Muscle of arm (tissue), 1 donor: ENCODE measurements at regions not wholly inside any gene's neighbourhood (a gene's known extent, or its start where the extent isn't known, plus 50 kb on each side); places are given as distances from the start of the nearest gene placed in this dataset.

Experiments
- DNase-seq: peaks from one replicate; pipeline ENCODE4 v3.0.0-alpha.2; 2013

DNA sequence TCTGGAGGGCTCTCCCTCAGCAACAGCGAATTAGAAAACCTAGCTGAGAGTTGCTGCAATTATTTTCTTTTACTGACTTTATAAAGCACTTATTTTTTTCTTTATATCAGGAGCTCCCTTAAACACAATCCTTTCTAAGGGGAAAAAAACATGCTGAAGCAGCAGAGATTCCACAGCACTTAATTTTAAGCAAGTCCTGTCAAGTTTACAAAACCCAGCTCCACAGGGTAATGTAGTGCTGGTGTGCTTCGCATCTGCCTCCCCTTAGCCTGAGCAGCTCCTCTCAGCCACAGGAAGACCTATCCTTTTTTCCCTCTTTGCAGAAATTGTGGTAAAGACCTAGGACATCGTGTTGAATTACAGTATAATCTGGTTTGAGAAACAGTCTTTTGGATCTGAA, 208.1 kb upstream of the SYNDIG1 start:
- DNase-seq, result no peak

GRCh38 chr20:24257171-24257570, 212.3 kb upstream of the SYNDIG1 start:
- DNase-seq, result no peak

GRCh38 chr20:24256307-24256706, 213.1 kb upstream of the SYNDIG1 start:
- DNase-seq, result no peak

DNA sequence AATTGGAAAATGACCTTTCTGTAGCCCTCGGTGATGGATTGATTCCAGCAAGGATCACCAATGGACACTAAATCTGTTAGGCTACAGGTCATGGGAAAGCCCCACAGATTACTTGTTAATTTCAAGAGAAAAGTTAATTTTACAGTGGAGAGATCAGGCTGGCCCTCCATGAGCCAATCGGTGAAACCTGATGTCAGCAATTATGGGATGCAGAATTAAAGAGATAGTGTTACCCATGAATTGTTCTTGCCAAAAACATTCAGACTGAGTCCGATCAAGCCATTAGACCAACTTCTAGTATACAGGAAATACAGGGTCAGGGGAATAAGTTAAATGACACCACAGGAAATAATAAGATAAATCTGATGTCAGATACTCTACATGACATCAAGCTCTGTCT, 214.9 kb upstream of the SYNDIG1 start:
- no peak for DNase-seq

DNA sequence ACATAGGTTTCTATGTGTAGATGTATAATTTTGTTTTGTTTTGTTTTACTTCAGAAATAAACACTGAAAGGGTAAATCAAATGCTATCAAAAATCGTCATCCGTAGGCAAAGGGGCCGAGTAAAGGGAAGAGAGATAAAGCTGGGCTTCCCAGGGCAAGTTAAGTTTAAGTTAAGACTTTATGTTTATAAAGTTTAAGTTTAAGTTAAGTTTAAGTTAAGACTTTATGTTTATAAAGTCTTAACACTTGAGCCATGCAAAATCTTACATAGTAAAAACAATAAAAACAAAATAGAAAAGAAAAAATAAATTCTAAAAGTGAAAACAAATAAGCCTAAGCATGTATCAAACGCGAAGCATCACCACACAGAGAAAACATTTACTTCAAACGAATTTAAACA, 216.1 kb upstream of the SYNDIG1 start:
- DNase-seq, result no peak

DNA sequence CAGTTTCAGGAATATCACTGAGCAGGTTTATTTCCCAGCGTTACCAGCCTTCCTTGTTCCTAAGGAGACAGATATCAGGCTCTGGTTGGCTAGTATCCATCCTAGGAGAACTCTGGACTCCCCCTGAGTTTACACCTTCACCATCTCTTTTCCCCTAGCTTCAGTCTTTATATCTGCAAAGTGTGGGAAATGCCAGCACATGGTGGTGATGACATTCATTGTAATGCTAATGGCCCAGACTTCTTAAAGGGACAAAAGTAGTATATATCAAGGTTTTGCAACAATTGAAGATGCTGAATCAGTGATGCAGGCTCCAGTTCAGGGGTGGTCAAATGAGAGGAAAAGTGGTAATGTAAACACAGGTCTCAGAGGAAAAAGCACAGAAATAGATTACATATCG, 224.3 kb upstream of the SYNDIG1 start:
- DNase-seq, result no peak

DNA sequence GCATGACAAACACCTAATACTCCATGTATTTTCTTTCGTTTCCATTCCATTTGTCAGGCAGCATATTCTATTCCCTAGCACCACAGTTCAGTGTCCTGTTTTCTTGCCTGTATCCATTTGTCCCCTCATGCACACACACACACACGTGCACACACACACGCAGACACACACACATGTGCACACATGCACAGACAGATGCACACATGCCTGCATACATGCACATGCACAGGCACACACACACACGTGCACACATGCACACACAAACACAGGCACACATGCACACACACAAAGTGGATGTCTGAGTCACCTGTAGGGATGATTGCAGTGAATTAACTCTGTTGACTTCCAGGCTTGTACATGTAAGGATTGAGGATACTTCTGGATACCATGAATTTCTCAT, 226.7 kb upstream of the SYNDIG1 start:
- DNase-seq, result no peak

- DNase-seq, result no peak
Measured at GRCh38 chr20:24241466-24241865, 228.0 kb upstream of the SYNDIG1 start.

GRCh38 chr20:24236963-24237362, 232.5 kb upstream of the SYNDIG1 start:
- DNase-seq, result no peak

GRCh38 chr20:24236201-24236600, 233.2 kb upstream of the SYNDIG1 start:
- DNase-seq, result no peak

DNA sequence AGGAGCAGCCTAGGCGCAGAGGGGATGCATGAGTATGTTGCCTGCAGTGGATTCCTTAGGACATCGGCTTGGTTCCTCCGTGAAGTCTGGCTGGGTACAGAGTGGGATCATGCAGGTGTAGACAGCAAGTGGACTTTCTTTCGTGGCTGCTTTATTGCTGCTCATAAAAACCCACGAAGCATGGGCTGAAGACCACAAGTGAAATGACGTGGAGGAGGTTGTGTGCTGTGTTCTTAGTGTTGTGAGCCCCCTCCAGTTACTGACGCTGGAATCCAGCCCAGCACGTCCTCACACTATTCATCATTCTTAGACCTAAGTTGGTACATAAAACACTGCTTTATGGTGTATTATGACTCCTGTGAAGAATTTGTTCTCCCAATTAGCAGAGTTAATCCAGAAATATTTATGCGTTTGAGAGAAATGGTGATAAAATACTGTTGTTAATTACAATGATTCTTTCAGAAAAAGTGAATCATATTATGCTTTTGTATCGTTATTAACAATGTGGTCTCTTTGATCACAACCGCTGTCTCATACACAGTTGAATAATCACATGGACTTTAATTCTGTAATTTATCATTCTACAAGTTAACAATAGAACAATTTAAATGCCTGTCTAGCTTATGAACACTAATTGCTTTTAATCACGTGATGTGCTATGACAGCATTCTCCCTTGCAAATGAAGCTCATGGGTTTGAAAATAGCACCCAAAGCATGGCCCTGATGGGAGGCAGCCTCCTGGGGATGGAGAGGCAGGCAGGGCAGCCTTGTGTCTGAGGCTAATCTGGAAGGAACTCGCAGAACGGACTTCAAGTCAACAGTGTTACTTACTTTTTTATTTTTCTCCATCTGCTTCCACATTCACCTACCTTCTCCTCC, 233.9 kb upstream of the SYNDIG1 start:
- no peak for DNase-seq

GRCh38 chr20:24227600-24227999, 239.0 kb upstream of the GGTLC1 start:
- no peak for DNase-seq

GRCh38 chr20:24212494-24212893, 223.9 kb upstream of the GGTLC1 start:
- no peak for DNase-seq

GRCh38 chr20:24211972-24212371, 223.4 kb upstream of the GGTLC1 start:
- no peak for DNase-seq

- no peak for DNase-seq
Measured at GRCh38 chr20:24210356-24210755, 221.8 kb upstream of the GGTLC1 start.

DNA sequence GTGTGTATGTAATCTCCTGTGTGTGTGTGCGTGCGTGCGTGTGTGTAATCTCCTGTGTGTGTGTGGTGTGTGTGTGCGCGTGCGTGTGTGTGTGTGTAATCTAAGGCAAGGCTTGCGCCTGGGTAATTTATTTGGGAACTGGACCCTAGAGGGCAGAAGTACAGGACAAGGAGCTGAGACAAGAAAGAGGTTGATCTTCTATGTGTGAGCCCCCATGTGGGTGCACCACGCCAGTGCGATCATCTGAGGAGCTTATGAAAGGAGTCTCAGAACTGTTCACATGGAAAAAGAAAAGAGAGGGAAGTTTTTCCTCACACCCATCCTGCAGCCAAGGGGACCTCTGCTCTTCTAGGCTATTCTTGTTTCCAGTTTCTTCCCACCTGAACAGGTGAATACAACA, 220.1 kb upstream of the GGTLC1 start:
- no peak for DNase-seq

GRCh38 chr20:24207803-24208300, 219.3 kb upstream of the GGTLC1 start:
- no peak for DNase-seq

DNA sequence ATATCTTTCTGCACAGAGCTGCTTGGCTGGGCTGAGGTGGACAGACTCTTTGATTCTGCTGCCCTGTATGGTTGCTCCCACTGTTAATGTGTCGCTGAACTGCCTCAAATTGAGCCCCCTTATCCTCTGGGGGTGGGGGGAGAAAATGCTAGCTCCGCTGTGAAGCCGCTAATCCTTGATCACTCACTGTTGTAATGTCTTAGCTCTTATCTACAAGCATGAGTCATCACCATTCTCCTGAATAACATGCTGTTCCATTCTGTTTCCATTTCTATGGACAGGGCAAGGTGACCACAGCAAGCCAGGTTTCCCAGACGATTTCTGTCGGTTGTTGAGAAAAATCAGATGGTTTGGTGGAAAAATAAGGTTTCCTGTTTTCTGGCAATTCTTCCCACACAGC, 218.4 kb upstream of the GGTLC1 start:
- no peak for DNase-seq

DNA sequence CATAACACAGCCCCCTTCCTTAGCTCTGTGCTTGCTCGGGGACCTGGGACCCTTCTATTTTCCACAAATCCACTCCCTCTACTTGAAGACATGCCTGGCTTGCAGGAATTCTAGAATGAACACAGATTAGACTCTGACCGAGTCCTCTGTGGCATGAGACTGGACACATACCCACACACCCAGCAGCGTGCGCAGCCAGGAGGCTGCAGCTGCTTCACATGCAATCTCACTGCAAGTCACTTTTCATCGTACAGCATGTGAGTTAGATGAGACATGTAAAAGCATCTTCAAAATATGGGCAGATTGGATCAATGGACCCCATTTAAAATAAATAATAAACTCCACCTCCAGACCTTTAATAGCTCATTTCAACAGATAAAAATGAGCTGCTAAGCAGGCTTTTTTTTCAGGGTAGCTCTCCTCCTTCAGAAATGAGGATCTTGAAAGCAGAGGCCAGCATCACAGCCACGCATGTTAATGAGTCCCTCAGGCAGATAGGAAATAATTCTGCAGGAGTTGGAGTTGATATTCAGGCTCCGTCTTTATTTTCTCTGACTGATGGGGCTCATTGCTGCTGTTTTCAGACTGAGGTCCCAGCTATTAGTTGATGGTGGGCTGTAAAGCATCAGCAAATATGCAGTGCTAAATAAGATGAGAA, 215.1 kb upstream of the GGTLC1 start:
- no peak for DNase-seq

DNA sequence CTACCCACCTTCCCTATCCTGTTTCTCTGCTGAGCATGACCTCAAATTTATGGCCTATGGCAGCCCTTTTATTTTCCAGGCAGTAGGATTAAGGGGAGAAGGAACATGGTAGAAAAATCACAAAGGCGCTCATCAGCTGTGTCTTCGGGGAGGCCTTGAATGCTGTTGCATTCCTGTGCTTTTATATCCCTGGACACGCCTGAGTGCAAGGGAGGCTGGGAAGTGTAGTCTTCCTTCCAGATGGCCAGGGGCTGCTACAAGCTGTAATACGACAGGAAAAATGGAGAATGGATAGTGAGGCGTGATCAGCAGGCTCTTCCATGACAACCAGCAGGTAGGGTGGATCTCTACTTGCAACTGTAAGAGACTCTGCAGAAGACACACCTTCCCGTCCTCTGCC, 210.9 kb upstream of the GGTLC1 start:
- no peak for DNase-seq

- no peak for DNase-seq
Measured at GRCh38 chr20:24194143-24194542, 205.6 kb upstream of the GGTLC1 start.

DNA sequence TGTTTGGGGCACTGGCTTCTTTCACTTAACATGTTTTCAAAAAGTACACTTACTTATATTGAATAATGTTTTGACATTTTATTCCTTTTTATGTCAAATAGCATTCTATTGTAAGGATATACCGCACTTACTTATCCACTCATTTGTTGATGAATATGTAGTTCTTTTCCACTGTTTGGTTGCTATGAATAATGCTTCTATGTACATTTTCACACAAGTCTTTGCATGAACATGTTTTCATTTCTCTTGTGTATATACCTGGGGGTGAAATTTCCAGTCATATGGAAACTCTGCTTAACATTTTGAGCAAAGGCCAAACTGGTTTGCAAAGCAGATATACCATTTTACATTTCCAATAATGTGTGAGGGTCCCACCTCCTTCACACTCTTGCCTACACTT, 202.3 kb upstream of the GGTLC1 start:
- DNase-seq, result no peak

DNA sequence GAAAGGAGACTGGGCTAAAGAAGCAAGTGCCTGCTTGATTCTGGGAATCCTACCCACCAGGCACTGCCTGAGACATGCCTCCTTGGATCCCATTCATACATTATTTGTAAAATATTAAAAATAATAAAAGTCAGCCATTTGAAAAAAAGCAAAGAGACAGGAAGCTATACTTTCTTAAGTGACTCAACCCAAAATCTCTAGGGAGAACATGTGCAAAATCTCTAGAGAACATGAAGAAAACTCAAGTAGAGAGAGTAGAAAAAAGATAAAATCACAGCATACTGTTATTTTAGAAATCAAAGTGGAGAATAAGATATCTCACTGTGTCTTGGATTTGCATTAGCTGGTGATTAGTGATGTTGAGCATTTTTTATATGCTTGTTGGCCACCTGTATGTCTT, 197.2 kb upstream of the GGTLC1 start:
- DNase-seq, result no peak
